ENCODE measurements at regions not wholly inside any gene's neighbourhood (a gene's known extent, or its start where the extent isn't known, plus 50 kb on each side); places are given as distances from the start of the nearest gene placed in this dataset.

DNA sequence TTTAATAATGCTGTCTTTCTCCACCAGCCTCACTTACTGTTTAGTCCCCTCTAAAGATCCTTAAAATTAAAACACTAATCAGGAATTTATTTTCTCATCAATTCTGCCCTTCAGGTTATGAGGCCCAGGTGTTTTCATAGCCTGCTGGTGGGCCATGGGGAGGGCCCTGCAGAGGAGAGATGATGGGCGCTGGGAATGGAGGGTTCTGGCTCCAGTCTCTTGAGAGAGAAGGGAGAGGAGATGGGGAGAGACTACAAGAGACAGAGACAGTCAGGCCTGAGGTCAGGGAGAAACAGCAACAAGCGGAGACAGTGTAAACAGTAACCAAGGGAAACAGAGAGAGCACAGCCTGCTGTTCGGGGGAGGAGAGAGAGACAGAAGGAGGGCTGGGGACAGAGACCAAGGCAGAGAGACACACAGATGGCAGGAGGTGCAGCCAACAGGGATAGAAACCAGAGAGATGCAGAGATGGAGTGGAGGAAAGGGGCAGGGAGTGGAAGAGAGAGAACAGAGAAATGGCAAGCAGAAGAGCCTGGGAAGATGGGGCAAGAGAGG lies 187.3 kb upstream of the SYT13 start:
- H3K36me3 ChIP-seq (ENCODE audit: control insufficient read depth in 4 of 4, insufficient read depth in 3 of 4, low read depth in 1 of 4, low read length in 3 of 4): no peaks in the 10 kb centered on the region
- TF ChIP-seq TAF1 (conservative IDR thresholded peaks at IDR 0.05): no peak
- peak; percentile 13 for TF ChIP-seq NR2F2 (IDR thresholded peaks at IDR 0.05)
- H3K9me3 ChIP-seq (ENCODE audit: control insufficient read depth in 4 of 4, low read length in 3 of 4): no peaks in the 10 kb centered on the region
- 73% methylated on average over 3 of the region's 3 CpGs for WGBS
- no peak overlapping the region for H3K27ac ChIP-seq (ENCODE audit: low read depth in 1 of 2, low read length in 2 of 2)
- no peaks in the 10 kb centered on the region for H3K27me3 ChIP-seq (ENCODE audit: control insufficient read depth in 4 of 4, insufficient read depth in 4 of 4, low read length in 3 of 4)
- H3K4me1 ChIP-seq (ENCODE audit: control insufficient read depth in 4 of 4, insufficient read depth in 4 of 4, low read length in 3 of 4): no peaks in the 10 kb centered on the region
- H3K9ac ChIP-seq (ENCODE audit: low read depth in 1 of 2, low read length in 2 of 2): no peak overlapping the region
- no peak overlapping the region for H3K4me3 ChIP-seq (ENCODE audit: low read depth in 1 of 3, low read length in 3 of 3)
- no peak for DNase-seq (ENCODE audit: low spot score)

DNA sequence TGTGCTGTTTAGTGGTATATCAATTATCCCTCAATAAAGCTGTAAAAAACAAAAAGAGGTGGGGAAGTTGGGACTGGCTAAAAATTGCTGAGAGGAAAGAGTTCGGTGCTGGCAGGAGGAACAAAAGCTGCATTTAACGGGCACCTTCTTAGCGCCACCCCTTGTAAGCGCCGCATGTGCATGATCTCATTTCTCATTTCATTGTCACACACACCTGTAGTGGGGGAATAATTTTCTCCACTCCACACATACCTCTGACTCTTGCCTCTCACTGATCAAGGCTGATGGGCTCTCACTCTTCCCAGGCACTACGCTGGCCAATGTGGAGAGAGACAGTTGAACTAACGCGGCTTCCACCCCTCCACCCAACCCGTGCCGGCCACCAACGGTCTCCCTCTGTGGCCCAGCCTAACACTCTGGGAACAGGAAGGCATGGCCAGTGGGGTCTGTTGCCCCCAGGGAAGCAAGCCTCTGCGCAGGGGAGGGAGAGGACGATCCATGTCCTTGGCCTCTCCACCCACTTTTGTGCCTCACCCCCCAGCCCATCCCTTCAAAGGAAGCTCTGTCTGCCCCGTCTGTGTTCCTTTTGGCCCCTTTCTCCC lies 186.7 kb upstream of the SYT13 start:
- TF ChIP-seq GABPA (IDR thresholded peaks at IDR 0.05 in 1 of 2, conservative IDR thresholded peaks at IDR 0.05 in 1 of 2) (no peak), HNF4G (IDR thresholded peaks at IDR 0.05) (no peak), HNF4A (conservative IDR thresholded peaks at IDR 0.05) (no peak), FOXA2 (IDR thresholded peaks at IDR 0.05) (no peak), TAF1 (conservative IDR thresholded peaks at IDR 0.05) (no peak), RAD21 (IDR thresholded peaks at IDR 0.05) (no peak), JUND (IDR thresholded peaks at IDR 0.05) (no peak), RXRA (IDR thresholded peaks at IDR 0.05) (no peak), EGR1 (IDR thresholded peaks at IDR 0.05; ENCODE audit: low read depth in 2 of 2) (no peak), NR2F2 (IDR thresholded peaks at IDR 0.05) (no peak)
- TF ChIP-seq, protein P1, sequence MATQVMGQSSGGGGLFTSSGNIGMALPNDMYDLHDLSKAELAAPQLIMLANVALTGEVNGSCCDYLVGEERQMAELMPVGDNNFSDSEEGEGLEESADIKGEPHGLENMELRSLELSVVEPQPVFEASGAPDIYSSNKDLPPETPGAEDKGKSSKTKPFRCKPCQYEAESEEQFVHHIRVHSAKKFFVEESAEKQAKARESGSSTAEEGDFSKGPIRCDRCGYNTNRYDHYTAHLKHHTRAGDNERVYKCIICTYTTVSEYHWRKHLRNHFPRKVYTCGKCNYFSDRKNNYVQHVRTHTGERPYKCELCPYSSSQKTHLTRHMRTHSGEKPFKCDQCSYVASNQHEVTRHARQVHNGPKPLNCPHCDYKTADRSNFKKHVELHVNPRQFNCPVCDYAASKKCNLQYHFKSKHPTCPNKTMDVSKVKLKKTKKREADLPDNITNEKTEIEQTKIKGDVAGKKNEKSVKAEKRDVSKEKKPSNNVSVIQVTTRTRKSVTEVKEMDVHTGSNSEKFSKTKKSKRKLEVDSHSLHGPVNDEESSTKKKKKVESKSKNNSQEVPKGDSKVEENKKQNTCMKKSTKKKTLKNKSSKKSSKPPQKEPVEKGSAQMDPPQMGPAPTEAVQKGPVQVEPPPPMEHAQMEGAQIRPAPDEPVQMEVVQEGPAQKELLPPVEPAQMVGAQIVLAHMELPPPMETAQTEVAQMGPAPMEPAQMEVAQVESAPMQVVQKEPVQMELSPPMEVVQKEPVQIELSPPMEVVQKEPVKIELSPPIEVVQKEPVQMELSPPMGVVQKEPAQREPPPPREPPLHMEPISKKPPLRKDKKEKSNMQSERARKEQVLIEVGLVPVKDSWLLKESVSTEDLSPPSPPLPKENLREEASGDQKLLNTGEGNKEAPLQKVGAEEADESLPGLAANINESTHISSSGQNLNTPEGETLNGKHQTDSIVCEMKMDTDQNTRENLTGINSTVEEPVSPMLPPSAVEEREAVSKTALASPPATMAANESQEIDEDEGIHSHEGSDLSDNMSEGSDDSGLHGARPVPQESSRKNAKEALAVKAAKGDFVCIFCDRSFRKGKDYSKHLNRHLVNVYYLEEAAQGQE (IDR thresholded peaks at IDR 0.05): no peak
- TF ChIP-seq, protein P2, sequence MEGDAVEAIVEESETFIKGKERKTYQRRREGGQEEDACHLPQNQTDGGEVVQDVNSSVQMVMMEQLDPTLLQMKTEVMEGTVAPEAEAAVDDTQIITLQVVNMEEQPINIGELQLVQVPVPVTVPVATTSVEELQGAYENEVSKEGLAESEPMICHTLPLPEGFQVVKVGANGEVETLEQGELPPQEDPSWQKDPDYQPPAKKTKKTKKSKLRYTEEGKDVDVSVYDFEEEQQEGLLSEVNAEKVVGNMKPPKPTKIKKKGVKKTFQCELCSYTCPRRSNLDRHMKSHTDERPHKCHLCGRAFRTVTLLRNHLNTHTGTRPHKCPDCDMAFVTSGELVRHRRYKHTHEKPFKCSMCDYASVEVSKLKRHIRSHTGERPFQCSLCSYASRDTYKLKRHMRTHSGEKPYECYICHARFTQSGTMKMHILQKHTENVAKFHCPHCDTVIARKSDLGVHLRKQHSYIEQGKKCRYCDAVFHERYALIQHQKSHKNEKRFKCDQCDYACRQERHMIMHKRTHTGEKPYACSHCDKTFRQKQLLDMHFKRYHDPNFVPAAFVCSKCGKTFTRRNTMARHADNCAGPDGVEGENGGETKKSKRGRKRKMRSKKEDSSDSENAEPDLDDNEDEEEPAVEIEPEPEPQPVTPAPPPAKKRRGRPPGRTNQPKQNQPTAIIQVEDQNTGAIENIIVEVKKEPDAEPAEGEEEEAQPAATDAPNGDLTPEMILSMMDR (IDR thresholded peaks at IDR 0.05; ENCODE audit: low read depth, low read length, missing input control): no peak
- TF ChIP-seq, protein P3, sequence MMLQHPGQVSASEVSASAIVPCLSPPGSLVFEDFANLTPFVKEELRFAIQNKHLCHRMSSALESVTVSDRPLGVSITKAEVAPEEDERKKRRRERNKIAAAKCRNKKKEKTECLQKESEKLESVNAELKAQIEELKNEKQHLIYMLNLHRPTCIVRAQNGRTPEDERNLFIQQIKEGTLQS (IDR thresholded peaks at IDR 0.05): no peak
- Histone ChIP-seq H3K4me3 (ENCODE audit: low read depth in 1 of 3, low read length in 3 of 3) (no peak overlapping the region), H3K9me3 (ENCODE audit: control insufficient read depth in 4 of 4, low read length in 3 of 4) (no peaks in the 10 kb centered on the region), H3K4me1 (ENCODE audit: control insufficient read depth in 4 of 4, insufficient read depth in 4 of 4, low read length in 3 of 4) (no peaks in the 10 kb centered on the region), H3K27me3 (ENCODE audit: control insufficient read depth in 4 of 4, insufficient read depth in 4 of 4, low read length in 3 of 4) (no peaks in the 10 kb centered on the region), H3K36me3 (ENCODE audit: control insufficient read depth in 4 of 4, insufficient read depth in 3 of 4, low read depth in 1 of 4, low read length in 3 of 4) (no peaks in the 10 kb centered on the region), H3K27ac (ENCODE audit: low read depth in 1 of 2, low read length in 2 of 2) (no peak overlapping the region), H3K9ac (ENCODE audit: low read depth in 1 of 2, low read length in 2 of 2) (no peak overlapping the region)
- no peak for DNase-seq (ENCODE audit: low spot score)
- 86% methylated on average over 14 of the region's 14 CpGs for WGBS

Measured in liver (tissue), 8 donors.